A673 (cell line): ENCODE measurements at regions not wholly inside any gene's neighbourhood (a gene's known extent, or its start where the extent isn't known, plus 50 kb on each side); places are given as distances from the start of the nearest gene placed in this dataset.

Experiments
- BruUV-seq: library from RNA; stranded (reverse); fragments of 400-500 nt; replicated peaks from 2 replicates; lab custom pipeline; 2021; lab: Mats Ljungman, UMichigan
- CTCF ChIA-PET: fragments of 300-600 bp; sonication (Branson Sonifier 250); formaldehyde crosslinking; loops from one replicate; lab custom pipeline; 2022; ENCODE audit warnings: antibody characterized with exemption; lab: Charles Lee
- POLR2A ChIA-PET: fragments of 300-600 bp; sonication (Branson Sonifier 250); formaldehyde crosslinking; loops from one replicate; lab custom pipeline; 2022; ENCODE audit warnings: antibody characterized with exemption; ENCODE audit not compliant: low non-redundant PET; lab: Charles Lee
- DNase-seq: peaks from one replicate; pipeline ENCODE4 v3.0.0-alpha.2; 2015; ENCODE audit warnings: low spot score
- H3K27ac ChIP-seq: fragments of 200-600 bp; sonication (generic); 2 replicates; pipeline ENCODE4 v1.5.1; 2016; ENCODE audit warnings: mixed run types, low read depth, mild to moderate bottlenecking, mixed read lengths, antibody characterized with exemption, low read length; ENCODE audit not compliant: poor library complexity, severe bottlenecking
- H3K27me3 ChIP-seq: fragments of 200-600 bp; sonication (generic); replicated peaks from 2 replicates; pipeline ENCODE4 v1.6.1; 2017; ENCODE audit warnings: mixed run types, low read depth, mild to moderate bottlenecking, mixed read lengths, antibody characterized with exemption, low read length; ENCODE audit not compliant: insufficient read depth, poor library complexity
- H3K36me3 ChIP-seq: fragments of 200-600 bp; sonication (generic); 2 replicates; pipeline ENCODE4 v1.6.1; 2016; ENCODE audit warnings: mixed run types, mild to moderate bottlenecking, mixed read lengths, antibody characterized with exemption, low read length; ENCODE audit not compliant: insufficient read depth, poor library complexity, severe bottlenecking
- H3K4me1 ChIP-seq: fragments of 200-600 bp; sonication (generic); 2 replicates; pipeline ENCODE4 v1.6.1; 2017; ENCODE audit warnings: mixed run types, mild to moderate bottlenecking, mixed read lengths, antibody characterized with exemption, low read length; ENCODE audit not compliant: insufficient read depth, poor library complexity, severe bottlenecking
- H3K4me3 ChIP-seq: fragments of 200-600 bp; sonication (generic); 2 replicates; pipeline ENCODE4 v1.5.1; 2016; ENCODE audit warnings: low read depth, mixed run types, mild to moderate bottlenecking, mixed read lengths, low read length; ENCODE audit not compliant: poor library complexity, severe bottlenecking
- H3K9me3 ChIP-seq: fragments of 200-600 bp; sonication (generic); 2 replicates; pipeline ENCODE4 v1.6.1; 2016; ENCODE audit warnings: mixed run types, low read depth, mild to moderate bottlenecking, mixed read lengths, antibody characterized with exemption, low read length; ENCODE audit not compliant: poor library complexity, severe bottlenecking
- CTCF ChIP-seq: fragments of 300-800, 200-600 bp; sonication (generic); conservative IDR thresholded peaks from 2 replicates; pipeline ENCODE4 v1.5.1; 2017; ENCODE audit warnings: low read depth, mild to moderate bottlenecking, antibody characterized with exemption, low read length, moderate library complexity, mixed read lengths
- EZH2 ChIP-seq: fragments of 200-600 bp; sonication (generic); IDR thresholded peaks from 2 replicates; pipeline ENCODE4 v1.6.1; 2017; ENCODE audit warnings: borderline replicate concordance, low read depth, mild to moderate bottlenecking, mixed read lengths, antibody characterized with exemption, low read length; ENCODE audit not compliant: poor library complexity, severe bottlenecking
- intact Hi-C: fragments of 100-400 bp; cut with micrococcal nuclease; formaldehyde crosslinking; loops from one replicate; pipeline ENCODE4 v1.10.0; 2022; ENCODE audit not compliant: unreplicated experiment

- no TSS peak for BruUV-seq
- intact Hi-C loops = no loop called here
- CTCF ChIA-PET = no interaction called here
- POLR2A ChIA-PET = no interaction called here
- Histone ChIP-seq H3K9me3 (no peaks in the 10 kb centered on the region), H3K27ac (no peak overlapping the region), H3K4me3 (no peak overlapping the region), H3K4me1 (no peaks in the 10 kb centered on the region), H3K36me3 (no peaks in the 10 kb centered on the region), H3K27me3 (no peaks in the 10 kb centered on the region)
- no peak for DNase-seq
- no peak for TF ChIP-seq CTCF
- no peak for TF ChIP-seq EZH2
Observed at GRCh38 chr4:24282446-24282845, 301.9 kb downstream of the DHX15 start.

- Histone ChIP-seq H3K36me3 (no peaks in the 10 kb centered on the region), H3K27ac (no peak overlapping the region), H3K4me1 (no peaks in the 10 kb centered on the region), H3K4me3 (no peak overlapping the region), H3K27me3 (no peaks in the 10 kb centered on the region), H3K9me3 (no peaks in the 10 kb centered on the region)
- intact Hi-C loops = no loop called here
- ChIA-PET CTCF (no interaction called here), POLR2A (no interaction called here)
- DNase-seq = no peak
- no peak for TF ChIP-seq EZH2
- no peak for TF ChIP-seq CTCF
- no TSS peak for BruUV-seq
Observed at GRCh38 chr4:24279911-24280375, 304.4 kb downstream of the DHX15 start.

- no TSS peak for BruUV-seq
- POLR2A ChIA-PET = no interaction called here
- DNase-seq = no peak
- Histone ChIP-seq H3K36me3 (no peaks in the 10 kb centered on the region), H3K27me3 (no peaks in the 10 kb centered on the region), H3K4me3 (no peak overlapping the region), H3K4me1 (no peaks in the 10 kb centered on the region), H3K9me3 (no peaks in the 10 kb centered on the region), H3K27ac (no peak overlapping the region)
- no peak for TF ChIP-seq EZH2
- no peak for TF ChIP-seq CTCF
- intact Hi-C loops = no loop called here
- CTCF ChIA-PET = no interaction called here
Observed at GRCh38 chr4:24279469-24279868, 304.9 kb downstream of the DHX15 start.
